GM19351 (cell line): ENCODE measurements at regions not wholly inside any gene's neighbourhood (a gene's known extent, or its start where the extent isn't known, plus 50 kb on each side); places are given as distances from the start of the nearest gene placed in this dataset.

ENCODE experiments used
- ATAC-seq: cut with Tn5 transposase; IDR thresholded peaks from one replicate; pipeline ENCODE4 v1.9.1; 2021; ENCODE audit warnings: mild to moderate bottlenecking, moderate library complexity; ENCODE audit not compliant: unreplicated experiment

DNA sequence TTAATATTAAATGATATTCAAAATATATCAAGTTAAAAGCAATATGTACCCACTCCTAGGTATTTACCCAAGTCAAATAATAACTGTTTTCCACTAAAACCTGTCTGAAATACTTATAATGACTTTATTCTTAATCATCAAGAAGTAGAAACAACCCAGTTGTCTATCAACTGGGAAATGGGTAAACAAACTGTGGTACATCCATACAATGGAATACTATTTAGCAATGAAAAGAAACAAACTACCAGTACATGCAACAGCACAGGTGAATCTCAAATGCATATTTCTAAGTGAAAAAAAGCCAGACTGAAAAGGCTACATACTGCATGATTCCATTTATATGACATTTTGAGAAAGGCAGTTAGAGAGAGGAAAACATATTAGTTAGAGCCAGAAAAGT, 559.9 kb downstream of the MBD2 start:
- no peak for ATAC-seq

DNA sequence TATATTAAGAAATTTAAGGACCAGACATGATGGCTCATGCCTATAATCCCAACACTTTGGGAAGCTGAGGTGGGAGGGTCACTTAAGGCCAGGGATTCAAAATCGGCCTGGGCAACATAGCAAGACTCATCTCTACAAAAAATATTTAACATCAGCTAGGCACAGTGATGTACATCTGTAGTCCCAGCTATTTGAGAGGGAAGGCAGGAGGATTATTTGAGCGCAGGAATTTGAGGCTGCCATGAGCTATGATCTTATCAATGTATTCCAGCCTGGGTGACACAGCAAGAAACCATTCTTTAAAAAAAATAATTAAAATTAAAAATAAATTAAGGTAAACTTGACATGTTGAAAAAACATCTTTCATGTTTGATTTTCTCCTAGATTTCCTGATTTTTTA, 564.2 kb downstream of the MBD2 start:
- ATAC-seq, result no peak

DNA sequence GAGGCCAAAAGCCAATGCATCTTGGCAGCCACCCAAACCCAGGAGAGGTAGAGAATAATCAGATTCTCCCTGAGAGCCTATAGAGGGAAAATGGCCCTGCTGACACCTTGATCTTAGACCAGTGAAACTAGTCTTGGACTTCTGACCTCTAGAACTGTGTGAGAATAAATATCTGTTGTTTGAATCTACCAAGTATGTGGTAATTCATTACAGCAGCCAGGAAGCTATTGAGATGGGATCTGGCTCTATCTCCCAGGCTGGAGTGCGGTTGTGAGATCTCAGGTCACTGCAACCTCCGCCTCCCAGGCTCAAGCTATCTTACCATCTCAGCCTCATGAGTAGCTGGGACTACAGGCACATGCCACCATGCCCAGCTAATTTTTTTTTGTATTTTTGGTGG, 567.2 kb downstream of the MBD2 start:
- ATAC-seq, result no peak

DNA sequence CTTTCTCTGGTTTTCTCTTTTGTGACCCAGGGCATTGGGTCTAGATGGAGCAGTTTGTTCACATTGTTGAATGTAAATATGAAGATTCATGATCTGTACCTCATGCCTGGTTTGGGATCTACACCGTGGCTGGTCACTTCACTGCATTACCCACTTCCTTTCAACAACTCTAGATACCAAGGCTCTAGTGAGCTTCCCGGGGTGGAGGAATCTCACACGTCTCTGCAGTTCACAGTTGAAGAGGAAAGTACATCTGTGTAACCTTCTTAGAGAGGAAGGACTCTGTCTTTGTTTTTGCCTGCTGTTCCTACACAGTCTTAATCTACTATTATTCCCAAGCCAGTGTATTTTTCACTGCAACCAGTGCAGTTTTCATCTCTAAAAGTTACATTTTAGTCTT, 574.8 kb downstream of the MBD2 start:
- no peak for ATAC-seq

DNA sequence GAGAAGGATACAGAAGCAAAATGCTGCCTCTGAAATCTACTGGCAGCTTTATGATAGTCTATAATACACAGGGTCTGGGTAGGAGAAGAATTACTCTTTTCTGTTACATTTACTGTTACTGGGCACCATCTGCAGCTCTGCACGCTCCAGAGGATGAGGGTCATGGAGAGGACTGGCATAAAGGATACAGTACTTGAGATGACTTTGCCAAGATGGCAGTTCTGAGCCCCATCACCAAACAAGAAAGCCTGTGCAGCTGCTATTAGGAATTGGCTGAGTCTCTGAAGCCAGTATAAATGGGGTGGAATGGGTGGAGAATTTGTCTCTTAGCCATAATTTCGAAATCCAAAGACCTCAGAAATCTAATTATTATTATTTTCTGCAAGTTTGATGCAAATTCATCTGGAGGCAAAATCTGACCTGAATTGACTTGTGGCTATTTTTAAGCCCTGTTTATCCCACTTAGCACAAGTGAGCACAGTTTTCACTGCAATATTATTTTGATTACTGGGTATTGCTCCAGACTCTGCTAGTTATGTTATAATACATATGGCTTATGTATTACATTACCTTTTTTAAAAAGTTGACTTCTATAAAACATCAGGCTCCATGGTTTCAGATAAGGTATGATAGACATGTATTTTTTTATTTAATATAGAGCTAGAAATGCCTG, 579.5 kb downstream of the MBD2 start:
- ATAC-seq, result no peak

DNA sequence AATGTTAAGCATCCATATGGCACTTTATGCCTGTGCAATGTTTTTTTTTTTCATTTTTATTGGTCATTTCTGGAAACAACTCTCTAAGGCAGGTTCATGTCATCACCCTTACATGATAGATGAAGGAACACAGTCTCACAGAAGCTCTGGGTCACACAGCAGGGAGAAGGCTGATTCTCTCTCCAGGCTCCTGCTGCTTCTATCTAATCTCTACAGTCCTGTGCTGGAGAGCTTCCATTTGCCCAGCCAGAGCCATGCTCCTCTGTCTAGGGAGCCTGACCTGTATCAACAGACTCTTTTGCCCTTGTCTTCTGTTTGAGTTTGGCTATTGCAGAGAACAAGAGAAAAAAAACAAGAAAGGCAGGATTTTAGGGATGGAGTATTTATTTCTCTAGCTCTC, 584.8 kb downstream of the MBD2 start:
- ATAC-seq, result no peak

DNA sequence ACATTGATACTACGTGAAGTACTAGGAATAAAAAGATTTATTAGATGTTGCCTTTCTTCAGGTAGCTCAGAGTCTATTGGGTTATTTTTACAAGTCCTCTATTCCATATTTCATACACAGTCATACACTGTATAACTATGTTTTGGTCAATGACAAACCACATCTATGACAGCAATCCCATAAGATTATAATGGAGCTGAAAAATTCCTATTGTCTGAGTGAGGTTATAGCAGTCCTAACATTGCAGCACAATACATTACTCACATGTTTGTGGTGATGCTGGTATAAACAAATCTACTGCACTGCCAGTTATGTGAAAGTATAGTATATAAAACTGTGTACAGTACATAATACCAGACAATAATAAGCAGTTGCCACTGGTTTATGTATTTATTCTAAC, 595.1 kb downstream of the MBD2 start:
- ATAC-seq, result no peak

DNA sequence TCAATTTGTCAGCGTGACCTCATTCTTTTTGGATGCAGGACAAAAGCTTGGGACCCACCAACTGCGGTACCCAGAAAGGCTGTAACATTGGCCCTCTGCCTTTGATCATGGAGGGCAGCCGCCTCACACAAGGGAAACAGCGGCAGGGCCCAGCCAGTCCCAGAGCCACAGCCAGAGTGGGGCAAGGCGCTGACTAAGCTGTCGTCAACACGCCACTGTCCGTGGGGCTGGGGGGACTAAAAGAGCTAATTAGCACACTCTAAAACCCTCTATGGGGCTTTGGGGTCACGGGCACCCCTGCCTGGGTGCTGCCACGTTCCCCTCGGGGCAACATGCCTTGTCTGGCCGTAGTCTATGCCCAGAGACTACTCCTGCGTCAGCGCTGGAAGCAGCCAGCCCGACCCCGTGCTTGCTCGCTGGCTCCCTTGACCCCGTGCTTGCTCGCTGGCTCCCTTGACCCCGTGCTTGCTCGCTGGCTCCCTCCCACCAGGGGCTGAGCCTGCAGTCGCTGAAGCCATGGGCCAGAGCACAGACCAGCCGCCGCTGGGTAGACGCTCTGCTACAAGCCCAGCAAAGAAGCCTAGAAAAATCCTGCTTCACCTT, 598.4 kb downstream of the MBD2 start:
- no peak for ATAC-seq

DNA sequence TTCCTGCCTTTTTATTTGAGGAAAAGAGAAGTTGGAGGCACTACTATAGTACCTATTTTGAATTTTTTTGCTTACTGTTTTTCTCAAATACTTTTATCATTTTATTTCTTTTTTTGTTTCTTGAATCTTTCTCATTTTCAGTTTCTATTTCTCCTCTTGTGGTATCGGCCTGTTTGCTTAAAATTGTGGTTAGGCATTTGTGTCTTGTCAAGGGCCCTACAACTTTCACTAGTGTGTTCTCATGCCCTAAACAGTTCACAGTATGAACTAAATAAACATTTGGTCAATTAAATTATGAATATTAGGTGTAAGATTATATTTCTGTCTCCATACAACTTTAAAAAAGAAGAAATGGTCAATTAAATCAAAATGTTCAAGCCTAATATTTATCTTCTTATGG, 613.5 kb downstream of the MBD2 start:
- ATAC-seq, result no peak

DNA sequence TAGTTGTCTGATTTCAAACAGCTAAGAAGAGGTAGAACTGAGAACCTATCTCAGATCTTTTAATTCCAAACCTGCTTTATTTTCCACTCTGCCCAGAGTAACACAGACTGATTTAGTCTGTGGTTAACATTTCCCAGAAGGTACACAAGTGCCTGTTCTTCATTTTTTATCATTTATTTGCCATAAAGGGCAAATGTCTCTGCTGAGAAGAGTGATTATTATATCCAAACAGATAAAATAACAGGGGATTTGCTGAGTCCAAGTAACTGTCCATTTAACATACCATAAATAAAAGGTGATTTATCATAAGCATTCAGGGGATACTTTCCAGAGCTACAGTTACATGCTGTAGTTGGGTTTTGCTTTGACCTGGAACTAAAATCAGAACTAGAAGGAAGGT, 617.7 kb downstream of the MBD2 start:
- ATAC-seq, result no peak

DNA sequence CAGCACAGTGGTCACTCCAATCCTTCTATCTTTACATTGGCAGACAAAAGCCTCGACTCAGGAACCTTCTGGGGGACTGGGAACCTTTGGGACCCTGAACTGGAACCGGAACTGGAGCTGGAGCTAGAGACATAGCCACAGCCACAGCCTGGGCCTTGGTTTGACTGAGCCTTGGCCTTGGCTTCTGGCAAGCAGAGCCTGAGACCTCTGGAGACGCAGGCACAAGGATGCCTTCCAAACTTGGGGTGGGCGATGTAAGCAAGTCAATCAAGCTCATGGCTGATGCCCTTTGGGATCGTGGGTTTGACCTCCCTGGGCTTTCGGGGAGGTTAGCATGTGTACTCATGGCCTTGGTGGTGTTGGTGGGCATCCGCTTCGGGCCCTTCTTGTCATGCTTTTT, 619.3 kb downstream of the MBD2 start:
- no peak for ATAC-seq

DNA sequence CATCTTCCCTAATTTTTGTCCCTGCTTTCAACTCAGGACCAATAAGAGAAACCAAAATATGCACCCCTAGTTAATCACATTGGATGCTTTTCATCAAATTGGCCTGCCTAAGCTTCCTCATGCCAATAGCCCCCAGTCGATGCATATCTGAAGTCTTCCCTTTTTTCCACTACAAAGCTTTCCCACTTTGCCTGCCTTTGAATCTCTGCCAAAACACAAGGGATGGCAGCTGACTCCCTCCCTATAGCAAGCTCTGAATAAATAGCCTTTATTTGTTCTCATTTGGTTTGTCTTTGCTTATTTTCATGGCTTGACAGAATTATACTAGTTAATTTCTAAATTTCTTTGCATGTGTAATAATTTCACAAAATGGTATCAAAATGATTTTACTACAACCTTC, 621.2 kb downstream of the MBD2 start:
- no peak for ATAC-seq

DNA sequence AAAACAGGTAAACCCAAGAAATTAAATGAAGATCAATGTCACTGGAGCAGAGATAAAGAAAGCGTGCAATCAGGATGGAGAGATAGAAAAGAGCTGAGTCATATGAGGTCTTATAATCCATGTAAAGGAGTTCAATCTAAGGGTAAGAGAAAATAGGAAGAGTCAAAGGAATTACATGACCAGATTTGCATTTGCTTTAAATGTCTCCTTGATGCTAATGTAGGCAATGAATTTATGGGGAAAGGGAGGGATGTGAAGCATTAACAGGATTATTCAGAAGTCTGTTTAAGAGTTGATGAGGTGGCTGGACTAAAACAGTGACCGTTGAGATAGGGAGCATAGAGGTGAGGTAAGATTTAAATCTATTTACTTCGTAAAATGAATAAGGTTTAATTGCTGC, 623.1 kb downstream of the MBD2 start:
- ATAC-seq, result no peak

DNA sequence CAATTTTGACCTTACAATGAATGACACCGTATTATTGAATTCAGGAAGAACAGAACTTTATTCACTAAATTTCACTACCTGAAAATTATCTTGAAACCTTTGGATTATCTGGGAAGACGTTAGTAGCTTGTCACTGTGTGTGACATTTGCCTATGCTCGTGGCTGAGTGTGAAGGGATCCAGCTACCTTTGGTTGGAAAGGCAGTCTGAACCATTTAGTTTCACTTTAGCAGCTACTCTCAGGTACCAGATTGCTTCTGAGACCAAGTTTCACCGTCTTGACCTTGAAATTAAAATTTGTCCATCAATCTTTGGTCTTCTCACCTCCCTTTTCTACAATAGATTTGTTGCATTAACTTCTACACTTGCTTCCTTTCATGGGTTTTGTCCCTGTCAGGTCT, 637.5 kb downstream of the MBD2 start:
- ATAC-seq, result no peak
